ENCODE measurements at regions not wholly inside any gene's neighbourhood (a gene's known extent, or its start where the extent isn't known, plus 50 kb on each side); places are given as distances from the start of the nearest gene placed in this dataset.
"Not testable (repeated sequence)": the region's sequence is repeated elsewhere in the genome, so short reads cannot be mapped to it uniquely, and the experiment has no call there.

GRCh38 chr3:174460831-174461230 lies 398.3 kb upstream of the NAALADL2 start:
- no peak for DNase-seq (ENCODE audit: low read depth)

- no peak for DNase-seq (ENCODE audit: low read depth)
Observed at GRCh38 chr3:174462916-174463315, 396.2 kb upstream of the NAALADL2 start.

- DNase-seq (ENCODE audit: low read depth), result no peak
Observed at GRCh38 chr3:174465177-174465576, 394.0 kb upstream of the NAALADL2 start.

GRCh38 chr3:174466471-174467054 lies 392.6 kb upstream of the NAALADL2 start:
- DNase-seq (ENCODE audit: low read depth), result no peak

GRCh38 chr3:174477491-174477890 lies 381.6 kb upstream of the NAALADL2 start:
- no peak for DNase-seq (ENCODE audit: low read depth)

GRCh38 chr3:174480767-174481166 lies 378.4 kb upstream of the NAALADL2 start:
- no peak for DNase-seq (ENCODE audit: low read depth)

GRCh38 chr3:174482541-174482940 lies 376.6 kb upstream of the NAALADL2 start:
- no peak for DNase-seq (ENCODE audit: low read depth)

GRCh38 chr3:174483254-174483653 lies 375.9 kb upstream of the NAALADL2 start:
- no peak for DNase-seq (ENCODE audit: low read depth)

GRCh38 chr3:174483856-174484255 lies 375.3 kb upstream of the NAALADL2 start:
- not testable (repeated sequence) for DNase-seq (ENCODE audit: low read depth)

GRCh38 chr3:174488527-174488926 lies 370.6 kb upstream of the NAALADL2 start:
- DNase-seq (ENCODE audit: low read depth), result no peak

- DNase-seq (ENCODE audit: low read depth), result no peak
Observed at GRCh38 chr3:174495311-174495710, 363.8 kb upstream of the NAALADL2 start.

- no peak for DNase-seq (ENCODE audit: low read depth)
Observed at GRCh38 chr3:174495928-174496327, 363.2 kb upstream of the NAALADL2 start.

- DNase-seq (ENCODE audit: low read depth), result no peak
Observed at GRCh38 chr3:174498638-174499037, 360.5 kb upstream of the NAALADL2 start.

GRCh38 chr3:174505266-174505665 lies 353.9 kb upstream of the NAALADL2 start:
- DNase-seq (ENCODE audit: low read depth), result no peak

GRCh38 chr3:174524203-174524602 lies 334.9 kb upstream of the NAALADL2 start:
- DNase-seq (ENCODE audit: low read depth), result no peak

- no peak for DNase-seq (ENCODE audit: low read depth)
Observed at GRCh38 chr3:174529298-174529697, 329.8 kb upstream of the NAALADL2 start.

GRCh38 chr3:174531262-174531982 lies 327.7 kb upstream of the NAALADL2 start:
- DNase-seq (ENCODE audit: low read depth), result no peak

- no peak for DNase-seq (ENCODE audit: low read depth)
Observed at GRCh38 chr3:174532216-174532615, 326.9 kb upstream of the NAALADL2 start.

GRCh38 chr3:174532776-174533175 lies 326.4 kb upstream of the NAALADL2 start:
- DNase-seq (ENCODE audit: low read depth), result no peak

GRCh38 chr3:174533286-174533685 lies 325.8 kb upstream of the NAALADL2 start:
- DNase-seq (ENCODE audit: low read depth), result no peak

- DNase-seq (ENCODE audit: low read depth), result no peak
Observed at GRCh38 chr3:174536319-174536718, 322.8 kb upstream of the NAALADL2 start.

- DNase-seq (ENCODE audit: low read depth), result no peak
Observed at GRCh38 chr3:174538151-174538550, 321.0 kb upstream of the NAALADL2 start.

- no peak for DNase-seq (ENCODE audit: low read depth)
Observed at GRCh38 chr3:174540116-174540908, 318.8 kb upstream of the NAALADL2 start.
